NCI-H1417 treated with DMSO at 0.1 percent for 48 hours (cell line): ENCODE measurements at regions not wholly inside any gene's neighbourhood (a gene's known extent, or its start where the extent isn't known, plus 50 kb on each side); places are given as distances from the start of the nearest gene placed in this dataset.
"Not testable (repeated sequence)": the region's sequence is repeated elsewhere in the genome, so short reads cannot be mapped to it uniquely, and the experiment has no call there.

Experiments used
- DNase-seq: peaks from one replicate; lab custom pipeline; 2025; lab: John Stamatoyannopoulos, UW

- no peak for DNase-seq
Observed at GRCh38 chr5:103910786-103911185, 348.2 kb upstream of the NUDT12 start.

GRCh38 chr5:103910011-103910410 lies 347.4 kb upstream of the NUDT12 start:
- DNase-seq, result no peak

DNA sequence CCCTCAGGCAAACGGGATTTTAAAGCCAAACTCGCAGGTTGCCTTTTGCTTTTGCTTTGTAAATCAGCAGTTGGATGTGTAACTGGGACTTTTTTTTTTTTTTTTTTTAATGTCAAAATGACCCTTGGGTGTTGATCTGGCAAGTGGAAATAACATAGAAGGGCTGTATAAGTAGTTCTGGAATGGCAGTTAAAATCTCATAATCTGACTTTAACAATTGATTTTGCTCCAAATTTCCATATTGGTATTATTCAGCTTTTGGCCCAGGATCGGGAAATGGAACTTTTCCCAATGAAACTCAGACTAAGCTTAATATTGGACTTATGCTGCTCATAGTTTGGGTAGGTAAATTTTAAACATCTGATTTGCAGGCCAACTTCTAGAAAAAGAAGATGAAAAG lies 346.8 kb upstream of the NUDT12 start:
- no peak for DNase-seq

- DNase-seq, result no peak
Observed at GRCh38 chr5:103908336-103909080, 345.9 kb upstream of the NUDT12 start.

GRCh38 chr5:103907001-103907400 lies 344.4 kb upstream of the NUDT12 start:
- no peak for DNase-seq

- no peak for DNase-seq
Observed at GRCh38 chr5:103904651-103905050, 342.1 kb upstream of the NUDT12 start.

GRCh38 chr5:103902893-103903292 lies 340.3 kb upstream of the NUDT12 start:
- no peak for DNase-seq

DNA sequence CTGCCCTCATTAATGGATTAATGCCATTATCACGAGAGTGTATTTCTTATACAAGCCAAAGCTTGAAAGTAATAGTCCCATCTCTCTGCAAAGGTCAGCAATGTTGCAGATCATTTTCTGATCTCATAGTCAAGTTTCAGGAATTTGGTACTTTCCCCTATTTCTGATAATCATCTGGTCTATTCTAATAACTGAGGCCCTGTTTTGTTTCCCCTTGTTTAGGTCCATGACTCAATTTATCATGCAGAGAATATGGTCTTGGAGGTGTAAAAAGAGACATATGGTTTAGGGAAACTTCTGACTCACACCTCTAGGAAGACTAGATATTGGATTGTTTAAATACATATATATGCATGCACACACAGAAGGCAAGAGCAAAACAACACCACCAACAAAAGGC lies 339.3 kb upstream of the NUDT12 start:
- DNase-seq, result no peak

DNA sequence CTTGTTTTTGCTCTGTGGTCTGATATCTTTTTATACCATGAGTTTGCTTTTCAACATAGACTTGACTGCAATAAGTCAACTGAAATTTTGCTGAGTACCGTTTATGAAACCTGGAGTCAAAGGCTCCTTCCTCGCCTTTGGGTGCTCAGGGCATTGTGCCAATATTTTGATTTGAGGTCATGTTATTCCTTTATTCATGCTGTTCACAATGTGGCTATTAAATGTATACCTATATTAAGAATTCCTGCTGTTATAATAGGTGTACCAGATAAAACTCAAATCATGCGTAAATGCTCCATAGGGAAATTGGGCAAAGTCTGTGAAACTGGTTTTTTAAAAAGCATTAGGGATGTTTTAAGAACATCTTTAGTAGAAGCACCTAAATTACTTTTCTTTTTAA lies 334.0 kb upstream of the NUDT12 start:
- peak; percentile 33 for DNase-seq

- no peak for DNase-seq
Observed at GRCh38 chr5:103895738-103896137, 333.1 kb upstream of the NUDT12 start.

GRCh38 chr5:103894882-103895281 lies 332.3 kb upstream of the NUDT12 start:
- no peak for DNase-seq

DNA sequence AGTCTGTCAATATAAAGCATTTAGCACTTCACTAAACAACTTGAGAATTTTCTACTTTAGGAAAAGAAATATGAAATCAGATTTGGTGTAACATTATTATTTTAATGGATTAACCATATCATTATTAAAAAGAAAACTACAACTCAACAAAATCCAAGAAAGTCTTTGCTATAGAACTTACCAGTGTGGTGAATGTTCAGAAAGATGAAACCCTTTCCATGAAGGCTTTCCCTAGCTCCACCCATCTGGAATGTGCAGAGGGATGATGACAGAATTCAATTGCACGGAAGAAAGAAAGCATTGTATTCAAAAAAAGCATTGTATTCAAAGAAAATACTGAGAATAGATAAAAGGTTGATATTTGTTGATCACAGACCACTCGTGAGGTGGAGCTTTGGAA lies 328.6 kb upstream of the NUDT12 start:
- no peak for DNase-seq

GRCh38 chr5:103890313-103890712 lies 327.7 kb upstream of the NUDT12 start:
- no peak for DNase-seq

DNA sequence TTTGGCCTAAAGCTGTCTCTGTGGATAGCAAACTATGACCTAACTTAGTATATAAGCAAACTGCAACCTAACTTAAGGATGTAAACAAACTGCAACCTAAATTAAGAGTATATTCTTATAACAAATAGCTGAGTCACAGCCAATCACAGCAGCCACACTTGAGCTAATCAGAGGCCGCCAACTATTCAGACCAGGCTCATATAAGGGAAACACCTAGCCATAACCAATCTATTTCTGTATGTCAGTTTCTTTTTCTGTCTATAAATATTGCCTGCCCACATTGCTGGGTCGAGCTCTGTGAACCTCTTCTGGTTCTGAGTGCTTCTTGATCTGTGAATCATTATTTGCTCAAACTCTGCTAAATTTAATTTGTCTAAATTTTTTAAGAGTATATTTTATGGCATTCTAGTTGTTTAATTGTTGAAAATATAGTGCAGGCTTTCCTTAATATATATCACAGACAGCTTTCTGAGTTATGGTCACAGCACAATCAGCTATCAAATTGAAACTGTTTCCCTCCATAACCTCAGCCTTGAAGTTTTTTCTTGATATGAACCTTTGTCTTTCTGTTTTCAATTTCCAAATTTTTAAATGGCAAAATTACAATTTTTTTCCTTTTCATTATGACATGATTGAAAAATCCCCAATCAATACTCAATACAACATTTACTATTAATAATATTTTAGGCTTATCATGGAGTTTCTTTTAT lies 327.1 kb upstream of the NUDT12 start:
- DNase-seq, result no peak

DNA sequence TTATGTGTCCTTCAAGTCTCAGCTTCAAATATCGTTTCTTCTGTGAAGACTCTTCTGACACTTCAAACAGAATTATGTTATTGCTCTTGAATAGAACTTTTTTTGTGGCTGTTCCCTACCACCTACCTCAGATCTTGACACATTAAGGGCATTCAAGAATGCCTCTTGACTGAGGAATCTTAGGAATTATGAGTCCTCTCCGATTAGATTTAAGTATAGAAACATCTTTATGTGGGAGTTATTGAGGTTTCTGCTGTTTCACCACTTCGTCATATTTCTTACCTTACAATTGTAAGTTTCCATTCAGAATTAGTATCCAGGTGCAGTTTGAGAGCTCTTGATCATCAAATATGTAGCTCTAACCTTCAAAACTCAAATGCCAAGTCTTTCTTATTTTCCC lies 324.2 kb upstream of the NUDT12 start:
- DNase-seq, result no peak

DNA sequence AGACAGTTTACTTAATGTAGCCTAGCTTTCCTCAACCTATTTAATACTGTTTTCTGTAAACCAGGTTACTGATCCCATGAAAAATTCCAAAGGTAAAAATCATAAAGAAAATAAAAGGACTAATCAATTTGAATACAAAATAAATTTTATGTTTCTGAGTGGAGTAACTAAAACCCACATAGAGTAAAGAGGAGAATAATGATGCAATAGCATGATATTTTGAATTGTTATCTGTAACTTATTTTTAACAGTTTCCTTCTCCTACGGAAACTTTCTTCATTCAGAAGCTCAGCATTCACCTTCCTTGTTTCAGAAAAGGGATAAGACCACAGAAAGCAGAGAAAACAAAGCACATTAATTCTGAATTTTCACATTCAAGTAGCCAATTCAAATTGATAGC lies 320.6 kb upstream of the NUDT12 start:
- DNase-seq, result no peak

- DNase-seq, result no peak
Observed at GRCh38 chr5:103881560-103881959, 319.0 kb upstream of the NUDT12 start.

GRCh38 chr5:103867857-103868598 lies 305.4 kb upstream of the NUDT12 start:
- DNase-seq, result no peak

DNA sequence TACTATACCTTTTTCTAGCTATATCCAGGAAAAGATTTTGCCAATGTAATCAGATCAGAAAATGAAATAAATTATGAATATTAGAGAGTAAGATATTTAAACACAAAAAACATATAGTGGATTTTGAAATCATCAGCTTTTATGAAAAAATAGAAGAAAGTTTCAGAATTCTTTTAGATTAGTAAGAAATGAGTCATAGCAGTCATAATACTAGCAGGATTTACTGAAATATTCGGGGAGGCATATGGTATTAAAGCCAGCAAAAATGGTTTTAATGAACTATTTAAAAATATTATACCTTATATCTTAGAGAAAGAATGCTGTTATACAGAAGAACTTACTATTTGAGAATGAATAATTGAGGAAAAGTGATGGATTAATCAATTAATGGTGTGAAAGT lies 303.6 kb upstream of the NUDT12 start:
- no peak for DNase-seq

DNA sequence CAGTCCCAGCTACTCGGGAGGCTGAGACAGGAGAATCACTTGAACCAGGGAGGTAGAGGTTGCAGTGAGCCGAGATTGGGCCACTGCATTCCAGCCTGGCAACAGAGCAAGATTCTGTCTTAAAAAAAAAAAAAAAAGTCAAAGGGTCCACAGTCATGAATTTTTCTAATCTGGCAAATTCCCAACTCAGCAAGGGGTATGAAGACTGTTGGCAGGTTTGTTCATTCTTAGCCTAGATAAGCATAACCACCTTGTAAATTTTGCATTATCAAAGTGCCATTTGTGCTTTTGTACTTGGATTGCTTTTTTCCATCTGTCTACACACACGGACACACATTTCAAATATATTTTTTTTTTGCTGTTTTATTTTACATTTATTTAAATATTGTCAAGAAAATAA lies 299.8 kb upstream of the NUDT12 start:
- DNase-seq, result no peak

DNA sequence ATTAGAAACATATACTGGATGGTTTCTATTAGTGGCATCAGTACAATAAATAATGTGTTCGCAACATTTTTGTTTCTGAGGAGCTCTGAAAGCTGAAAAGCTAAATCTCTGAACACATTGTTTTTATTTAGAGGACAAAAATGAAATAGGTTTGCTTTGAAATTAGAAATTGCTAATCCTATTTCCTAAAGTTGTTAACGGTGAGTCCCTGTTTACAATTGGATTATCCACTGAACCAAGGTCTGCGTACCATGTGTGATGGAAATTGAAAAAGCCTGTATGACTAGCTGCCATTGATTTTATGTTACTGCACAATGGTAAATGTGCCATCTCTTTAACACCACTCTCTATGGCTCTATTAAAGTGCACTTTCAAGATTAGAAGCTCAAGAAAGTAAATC lies 297.7 kb upstream of the NUDT12 start:
- DNase-seq, result no peak

GRCh38 chr5:103858367-103858766 lies 295.8 kb upstream of the NUDT12 start:
- DNase-seq, result not testable (repeated sequence)

- no peak for DNase-seq
Observed at GRCh38 chr5:103851091-103851490, 288.5 kb upstream of the NUDT12 start.
